SK-N-SH (cell line): ENCODE measurements at regions not wholly inside any gene's neighbourhood (a gene's known extent, or its start where the extent isn't known, plus 50 kb on each side); places are given as distances from the start of the nearest gene placed in this dataset.

ENCODE experiments used
- CTCF ChIA-PET: fragments of 300-600, 350-600 bp; formaldehyde crosslinking; extraction: SDS; loops from one replicate; lab custom pipeline; 2021; lab: Yijun Ruan, JAX
- POLR2A ChIA-PET: fragments of 350-600 bp; sonication (Branson Sonifier 250); formaldehyde crosslinking; extraction: SDS; loops from one replicate; lab custom pipeline; 2020; ENCODE audit warnings: antibody characterized with exemption, inconsistent platforms; lab: Yijun Ruan, JAX
- DNase-seq: peaks from one replicate; pipeline ENCODE4 v3.0.0; 2012
- H2AFZ ChIP-seq: fragments of 200-600 bp; sonication (generic); 2 replicates; pipeline ENCODE4 v1.8.1; 2016; ENCODE audit warnings: antibody characterized with exemption, mild to moderate bottlenecking, low read depth
- H3F3A ChIP-seq: fragments of 200-600 bp; sonication (generic); replicated peaks from 2 replicates; pipeline ENCODE3; 2016; ENCODE audit warnings: antibody characterized with exemption, mild to moderate bottlenecking; ENCODE audit not compliant: insufficient read depth
- H3K27ac ChIP-seq, 2 experiments: fragments of 200-500 bp in 1 of 2; fragments of 200-600 bp in 1 of 2; sonication (Bioruptor generic) in 1 of 2; sonication (generic), shearing (Covaris generic) in 1 of 2; 2 replicates each; pipeline versions ENCODE4 v1.5.1 to v1.6.1; 2014 to 2016; ENCODE audit warnings: low read depth in 2 of 2, inconsistent platforms in 1 of 2, low read length in 1 of 2, mild to moderate bottlenecking in 1 of 2, mixed read lengths in 1 of 2
- H3K27me3 ChIP-seq: fragments of 200-600 bp; sonication (generic), shearing (Covaris generic); 2 replicates; pipeline ENCODE4 v1.6.1; 2016; ENCODE audit warnings: mixed run types; ENCODE audit not compliant: insufficient read depth
- H3K36me3 ChIP-seq, 2 experiments: fragments of 200-500 bp in 1 of 2; fragments of 200-600 bp in 1 of 2; sonication (Bioruptor generic) in 1 of 2; sonication (generic) in 1 of 2; replicated peaks in 1 of 2; 2 replicates each; pipeline versions ENCODE3 to v1.5.1; 2014 to 2016; ENCODE audit warnings: low read length in 1 of 2, mild to moderate bottlenecking in 1 of 2; ENCODE audit not compliant: insufficient read depth in 2 of 2, control insufficient read depth in 1 of 2
- H3K4me1 ChIP-seq, 2 experiments: fragments of 200-500 bp in 1 of 2; fragments of 200-600 bp in 1 of 2; sonication (Bioruptor generic) in 1 of 2; sonication (generic), shearing (Covaris generic) in 1 of 2; 2 replicates each; pipeline versions ENCODE4 v1.5.1 to v1.6.1; 2014 to 2016; ENCODE audit warnings: low read depth in 1 of 2, low read length in 1 of 2, mixed run types in 1 of 2; ENCODE audit not compliant: insufficient read depth in 2 of 2, control insufficient read depth in 1 of 2
- H3K4me2 ChIP-seq: fragments of 200-600 bp; sonication (generic), shearing (Covaris generic); 2 replicates; pipeline ENCODE4 v1.6.1; 2017; ENCODE audit warnings: mixed run types
- H3K4me3 ChIP-seq, 2 experiments: fragments of 200-500 bp in 1 of 2; fragments of 200-600 bp in 1 of 2; sonication (Bioruptor generic) in 1 of 2; sonication (generic), shearing (Covaris generic) in 1 of 2; 2 replicates each; pipeline versions ENCODE4 v1.5.1 to v1.8.1; 2014 to 2016; ENCODE audit warnings: low read depth in 2 of 2, inconsistent platforms in 1 of 2, low read length in 1 of 2, mild to moderate bottlenecking in 1 of 2, mixed read lengths in 1 of 2, moderate library complexity in 1 of 2
- H3K79me2 ChIP-seq: fragments of 200-600 bp; sonication (generic); 2 replicates; pipeline ENCODE4 v1.8.1; 2017; ENCODE audit warnings: mild to moderate bottlenecking; ENCODE audit not compliant: insufficient read depth
- H3K9ac ChIP-seq: fragments of 200-600 bp; sonication (generic); 2 replicates; pipeline ENCODE4 v1.6.1; 2017; ENCODE audit warnings: mixed run types
- H3K9me2 ChIP-seq: fragments of 200-600 bp; sonication (generic); 2 replicates; pipeline ENCODE4 v1.6.1; 2017; ENCODE audit warnings: mixed run types
- H3K9me3 ChIP-seq: fragments of 200-600 bp; sonication (generic); 2 replicates; pipeline ENCODE4 v1.6.1; 2017; ENCODE audit warnings: mixed run types, mild to moderate bottlenecking, moderate library complexity
- H4K20me1 ChIP-seq: fragments of 200-600 bp; sonication (generic); 2 replicates; pipeline ENCODE4 v1.6.1; 2017; ENCODE audit warnings: mild to moderate bottlenecking, mixed run types; ENCODE audit not compliant: insufficient read depth
- CHD2 ChIP-seq: fragments of 150-350 bp; IDR thresholded peaks from 2 replicates; pipeline ENCODE4 v1.6.1; 2018; ENCODE audit warnings: low read length; ENCODE audit not compliant: partially characterized antibody
- ELF1 ChIP-seq: IDR thresholded peaks from 2 replicates; pipeline ENCODE4 v1.4.0; 2012
- EZH2phosphoT487 ChIP-seq: fragments of 200-600 bp; sonication (generic); IDR thresholded peaks from 2 replicates; pipeline ENCODE4 v1.6.1; 2017; ENCODE audit warnings: low read depth, mixed run types, mild to moderate bottlenecking, antibody characterized with exemption, moderate library complexity, borderline replicate concordance
- FOXM1 ChIP-seq: IDR thresholded peaks from 2 replicates; pipeline ENCODE4 v1.4.0; 2012; ENCODE audit warnings: low read depth, mild to moderate bottlenecking
- GABPA ChIP-seq: IDR thresholded peaks from 2 replicates; pipeline ENCODE4 v1.4.0; 2012; ENCODE audit warnings: low read depth, mild to moderate bottlenecking
- JUND ChIP-seq: IDR thresholded peaks from 2 replicates; pipeline ENCODE4 v1.4.0; 2012
- MEF2A ChIP-seq: IDR thresholded peaks from 2 replicates; pipeline ENCODE4 v1.4.0; 2012; ENCODE audit warnings: low read depth, borderline replicate concordance
- MXI1 ChIP-seq: IDR thresholded peaks from 2 replicates; pipeline ENCODE4 v1.6.1; 2012; ENCODE audit warnings: mild to moderate bottlenecking, low read depth, low read length, improper control_type of control experiment
- NFIC ChIP-seq: IDR thresholded peaks from 2 replicates; pipeline ENCODE4 v1.4.0; 2012; ENCODE audit warnings: borderline replicate concordance
- PBX3 ChIP-seq: IDR thresholded peaks from 2 replicates; pipeline ENCODE4; 2012
- RAD21 ChIP-seq: IDR thresholded peaks from 2 replicates; pipeline ENCODE4 v1.6.1; 2012; ENCODE audit warnings: mild to moderate bottlenecking, low read length
- REST ChIP-seq: IDR thresholded peaks from 2 replicates; pipeline ENCODE4 v1.6.1; 2012; ENCODE audit warnings: mild to moderate bottlenecking, low read depth, low read length, moderate library complexity
- RFX5 ChIP-seq: IDR thresholded peaks from 2 replicates; pipeline ENCODE4 v1.6.1; 2012; ENCODE audit warnings: mild to moderate bottlenecking, improper control_type of control experiment, low read length
- RXRA ChIP-seq: IDR thresholded peaks from 2 replicates; pipeline ENCODE4 v1.4.0; 2012; ENCODE audit warnings: low read depth, mild to moderate bottlenecking, borderline replicate concordance
- SIN3A ChIP-seq: IDR thresholded peaks from 2 replicates; pipeline ENCODE4 v1.6.1; 2012; ENCODE audit warnings: low read depth, mild to moderate bottlenecking, low read length, moderate library complexity, borderline replicate concordance
- TAF1 ChIP-seq: IDR thresholded peaks from 2 replicates; pipeline ENCODE4 v1.6.1; 2012; ENCODE audit warnings: low read depth, mild to moderate bottlenecking, low read length, moderate library complexity, borderline replicate concordance
- TEAD4 ChIP-seq: IDR thresholded peaks from 2 replicates; pipeline ENCODE4 v1.4.0; 2012; ENCODE audit warnings: mild to moderate bottlenecking, borderline replicate concordance; ENCODE audit not compliant: insufficient read depth
- YY1 ChIP-seq: IDR thresholded peaks from 2 replicates; pipeline ENCODE4 v1.4.0; 2012; ENCODE audit warnings: low read depth, mild to moderate bottlenecking
- ZBTB33 ChIP-seq: IDR thresholded peaks from 2 replicates; pipeline ENCODE4 v1.4.0; 2012; ENCODE audit warnings: low read depth, borderline replicate concordance
- WGBS: methylation state at CpG from one replicate; pipeline ENCODE4 v1.1.6; 2017; ENCODE audit warnings: low lambda C conversion rate; 5-methylcytosine and 5-hydroxymethylcytosine counted together

GRCh38 chrX:139237141-139237540, 293.4 kb upstream of the F9 start:
- CTCF ChIA-PET, result no interaction called here
- H2AFZ ChIP-seq, result no peak overlapping the region
- H3K4me2 ChIP-seq, result no peak overlapping the region
- no peaks in the 10 kb centered on the region for H3K79me2 ChIP-seq
- no peaks in the 10 kb centered on the region for H3F3A ChIP-seq
- no peak overlapping the region for H3K9ac ChIP-seq
- H3K4me1 ChIP-seq, result no peaks in the 10 kb centered on the region
- POLR2A ChIA-PET, result no interaction called here
- WGBS, result 0% methylated on average over 1 of the region's 1 CpG
- no peak for DNase-seq
- H3K27me3 ChIP-seq, result no peaks in the 10 kb centered on the region
- H3K36me3 ChIP-seq, result no peaks in the 10 kb centered on the region
- no peaks in the 10 kb centered on the region for H3K9me3 ChIP-seq
- H3K9me2 ChIP-seq, result no peaks in the 10 kb centered on the region
- H4K20me1 ChIP-seq, result no peaks in the 10 kb centered on the region
- no peak overlapping the region for H3K4me3 ChIP-seq
- H3K27ac ChIP-seq, result no peak overlapping the region
- TF ChIP-seq RFX5, result no peak
- TF ChIP-seq TEAD4, result no peak
- no peak for TF ChIP-seq JUND
- no peak for TF ChIP-seq NFIC
- no peak for TF ChIP-seq RAD21
- TF ChIP-seq MXI1, result no peak
- no peak for TF ChIP-seq YY1
- TF ChIP-seq EZH2phosphoT487, result no peak
- TF ChIP-seq REST, result no peak
- TF ChIP-seq ZBTB33, result no peak
- no peak for TF ChIP-seq RXRA
- no peak for TF ChIP-seq SIN3A
- no peak for TF ChIP-seq CHD2
- no peak for TF ChIP-seq ELF1
- no peak for TF ChIP-seq TAF1
- TF ChIP-seq PBX3, result no peak
- no peak for TF ChIP-seq FOXM1
- TF ChIP-seq GABPA, result no peak
- no peak for TF ChIP-seq MEF2A
- TF ChIP-seq, all 33 proteins: peak for 0
